ENCODE measurements at regions not wholly inside any gene's neighbourhood (a gene's known extent, or its start where the extent isn't known, plus 50 kb on each side); places are given as distances from the start of the nearest gene placed in this dataset.

DNA sequence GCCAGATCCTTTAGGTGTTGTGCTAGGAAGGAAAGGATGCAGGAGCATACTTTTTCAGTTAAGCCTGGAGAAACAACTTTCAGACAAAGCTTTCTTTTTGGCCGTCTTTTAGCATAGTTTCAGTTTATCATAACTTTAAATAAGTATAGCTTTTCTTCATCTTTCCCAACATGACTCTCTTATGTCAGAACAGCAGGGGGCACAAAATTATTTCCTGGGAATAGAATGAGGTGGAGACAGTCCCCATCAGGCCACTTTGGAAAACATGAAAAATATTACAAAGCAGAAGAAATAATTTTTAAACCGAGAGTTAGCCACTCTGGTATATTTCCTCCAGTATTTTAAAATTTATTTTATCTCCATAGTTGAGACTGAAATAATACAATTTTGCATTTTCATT lies 387.6 kb downstream of the HAPSTR1 start:
- no peak for TF ChIP-seq ZFX (IDR thresholded peaks at IDR 0.05)
- TF ChIP-seq CTCF (conservative IDR thresholded peaks at IDR 0.05), result peak; percentile 26
- H3K27ac ChIP-seq, result no peak overlapping the region

GRCh38 chr16:9480503-9480902 lies 389.1 kb downstream of the HAPSTR1 start:
- H3K27ac ChIP-seq, result no peak overlapping the region
- TF ChIP-seq ZFX (IDR thresholded peaks at IDR 0.05) (no peak), CTCF (conservative IDR thresholded peaks at IDR 0.05) (no peak)

DNA sequence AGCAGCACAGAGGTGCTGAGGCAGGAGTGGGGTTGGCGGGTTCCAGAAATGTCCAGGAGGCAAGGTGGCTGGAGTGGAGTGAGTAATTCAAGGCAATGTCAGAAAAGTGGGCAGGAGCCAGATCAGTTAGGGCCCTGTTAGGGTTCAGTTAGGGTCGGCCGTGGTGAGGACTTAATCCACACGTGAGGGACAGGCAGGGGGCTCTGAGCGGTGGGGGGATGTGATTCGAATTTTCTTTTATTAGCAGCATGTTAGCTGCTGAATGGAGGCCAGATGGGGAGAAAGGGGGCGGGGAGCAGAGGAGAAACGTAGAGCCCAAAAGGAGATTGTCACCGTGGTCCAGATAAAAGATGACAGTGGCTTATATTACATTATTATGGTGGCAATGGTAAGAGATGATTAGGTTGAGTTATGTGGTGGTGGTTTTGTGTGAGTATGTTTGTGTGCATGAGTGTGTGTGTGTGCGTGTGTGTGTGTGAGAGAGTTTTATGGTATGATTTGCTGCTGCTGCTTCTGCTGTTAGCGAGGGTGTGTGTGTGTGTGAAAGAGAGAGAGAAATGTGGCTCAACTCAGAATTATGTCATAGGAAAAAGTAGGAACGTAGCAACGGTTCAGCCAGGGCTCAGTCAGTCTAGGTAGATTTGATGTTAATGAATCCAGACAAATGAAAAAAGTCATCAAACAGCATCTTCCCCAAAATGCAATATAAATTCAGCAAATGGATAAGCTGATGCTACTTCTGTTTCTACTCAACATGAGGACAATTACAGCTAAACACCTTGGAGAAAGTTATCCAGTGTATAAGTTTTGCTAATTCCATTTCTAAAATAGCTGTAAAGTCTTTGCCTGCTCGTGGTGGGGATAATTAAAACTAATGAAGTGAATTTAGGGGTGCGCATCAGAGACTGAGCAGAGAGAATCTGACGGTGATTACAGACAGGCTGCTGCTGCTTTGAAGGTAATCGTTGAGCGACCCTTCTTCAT lies 390.6 kb downstream of the HAPSTR1 start:
- TF ChIP-seq ZFX (IDR thresholded peaks at IDR 0.05) (no peak), CTCF (conservative IDR thresholded peaks at IDR 0.05) (no peak)

GRCh38 chr16:9484426-9484825 lies 393.0 kb downstream of the HAPSTR1 start:
- no peak overlapping the region for H3K27ac ChIP-seq

More for the DNA sequence above, 390.6 kb downstream of the HAPSTR1 start:
- H3K27ac ChIP-seq, result no peak overlapping the region

DNA sequence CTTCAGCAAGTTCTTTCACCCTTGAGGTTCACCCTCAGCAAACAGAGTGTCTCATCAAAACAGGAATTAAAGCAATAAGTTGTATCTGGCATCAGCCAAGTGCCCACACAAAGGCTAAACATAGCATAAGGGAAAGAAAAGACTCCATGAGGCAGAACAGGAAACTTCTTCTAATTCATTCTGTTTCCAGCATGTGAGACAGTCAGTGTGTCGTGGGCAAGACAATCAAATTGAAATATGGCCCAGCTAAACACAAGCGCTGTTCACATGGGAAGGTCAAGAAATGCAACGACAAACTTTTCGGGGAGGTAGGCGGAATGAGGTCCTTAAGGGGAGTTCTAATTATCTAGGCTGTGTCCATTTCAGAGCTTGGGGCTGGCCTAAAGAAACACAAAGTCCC lies 393.4 kb downstream of the HAPSTR1 start:
- no peak overlapping the region for H3K27ac ChIP-seq
- TF ChIP-seq CTCF (conservative IDR thresholded peaks at IDR 0.05) (no peak), ZFX (IDR thresholded peaks at IDR 0.05) (no peak)

More at GRCh38 chr16:9484426-9484825, 393.0 kb downstream of the HAPSTR1 start:
- TF ChIP-seq ZFX (IDR thresholded peaks at IDR 0.05) (no peak), CTCF (conservative IDR thresholded peaks at IDR 0.05) (no peak)

GRCh38 chr16:9489835-9490467 lies 398.5 kb downstream of the HAPSTR1 start:
- no peak for TF ChIP-seq CTCF (conservative IDR thresholded peaks at IDR 0.05)
- no peak for TF ChIP-seq ZFX (IDR thresholded peaks at IDR 0.05)
- H3K27ac ChIP-seq, result no peak overlapping the region

DNA sequence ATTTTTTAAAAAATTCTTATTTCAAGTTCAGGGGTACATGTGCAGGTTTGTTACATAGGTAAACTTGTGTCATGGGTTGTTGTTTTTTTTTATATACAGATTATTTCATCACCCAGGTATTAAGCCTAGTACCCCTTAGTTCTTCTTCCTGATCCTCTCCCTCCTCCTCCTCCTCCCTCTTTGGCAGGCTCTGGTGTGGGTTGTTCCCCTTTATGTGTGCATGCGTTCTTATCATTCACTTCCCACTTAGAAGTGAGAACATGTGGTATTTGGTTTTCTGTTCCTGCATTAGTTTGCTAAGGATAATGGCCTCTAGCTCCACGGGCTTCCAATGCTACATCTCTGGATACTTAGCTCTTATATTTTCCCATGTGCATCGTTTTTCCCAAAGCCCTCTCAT lies 404.4 kb downstream of the HAPSTR1 start:
- TF ChIP-seq ZFX (IDR thresholded peaks at IDR 0.05) (no peak), CTCF (conservative IDR thresholded peaks at IDR 0.05) (no peak)
- no peak overlapping the region for H3K27ac ChIP-seq

Measured in C4-2B (cell line).